Stimulated activated CD8-positive, alpha-beta memory T cell treated with anti-CD3 and anti-CD28 coated beads, Interleukin-12 subunit alpha, Interleukin-12 subunit beta, amount 100 ng/mL, for 24 hours (primary cell): ENCODE measurements at regions not wholly inside any gene's neighbourhood (a gene's known extent, or its start where the extent isn't known, plus 50 kb on each side); places are given as distances from the start of the nearest gene placed in this dataset.

Source experiments
- DNase-seq: peaks from one replicate; pipeline ENCODE4 v3.0.0-alpha.2; 2020; ENCODE audit errors: extremely low read depth

DNA sequence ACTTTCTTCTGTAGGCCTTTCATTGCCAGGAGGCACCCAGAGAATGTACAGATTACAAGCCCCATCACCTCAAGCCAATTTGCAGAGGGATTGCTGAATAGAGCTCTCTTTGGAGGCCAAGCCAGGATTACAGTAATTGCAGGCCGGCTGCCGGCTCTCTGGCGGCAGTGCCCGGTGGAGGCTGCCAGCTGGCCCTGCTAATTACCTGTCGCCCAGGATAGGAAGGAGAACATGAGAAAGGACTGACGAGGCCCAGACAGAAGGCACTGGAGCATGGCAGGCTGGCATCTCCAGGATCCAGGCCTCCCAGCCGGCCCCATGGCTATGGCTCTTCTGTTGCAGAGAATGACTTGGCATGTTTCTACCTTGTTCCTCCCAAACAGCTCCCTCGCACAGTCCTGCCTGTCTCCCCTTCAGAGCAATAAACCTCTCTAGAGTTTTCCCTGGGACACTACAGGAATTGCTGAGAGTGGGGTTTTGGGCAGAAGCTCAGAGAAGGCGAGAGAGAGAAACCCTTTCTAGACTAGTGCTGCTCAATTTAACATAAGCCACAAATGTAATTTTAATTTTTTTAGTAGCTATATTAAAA, 273.6 kb upstream of the PROK2 start:
- no peak for DNase-seq

DNA sequence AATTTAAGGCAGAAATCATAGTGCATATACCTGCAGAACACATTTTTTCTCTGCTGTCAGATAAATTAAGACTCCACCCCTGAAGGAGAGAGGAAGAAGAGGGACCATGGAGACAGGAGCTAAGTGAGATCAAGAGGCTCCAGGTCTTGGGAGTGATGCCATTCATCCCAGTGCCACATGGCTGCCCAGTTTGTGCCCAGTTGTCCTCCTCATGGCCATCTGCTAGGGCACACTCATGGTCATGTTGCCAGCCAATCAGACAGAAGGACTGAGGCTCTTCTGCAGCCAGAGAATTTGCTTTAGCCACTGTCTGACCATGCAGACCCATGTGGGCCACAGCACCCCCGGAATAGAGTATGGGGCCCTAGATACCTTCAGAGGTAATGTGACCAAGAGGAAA, 270.5 kb upstream of the PROK2 start:
- no peak for DNase-seq

DNA sequence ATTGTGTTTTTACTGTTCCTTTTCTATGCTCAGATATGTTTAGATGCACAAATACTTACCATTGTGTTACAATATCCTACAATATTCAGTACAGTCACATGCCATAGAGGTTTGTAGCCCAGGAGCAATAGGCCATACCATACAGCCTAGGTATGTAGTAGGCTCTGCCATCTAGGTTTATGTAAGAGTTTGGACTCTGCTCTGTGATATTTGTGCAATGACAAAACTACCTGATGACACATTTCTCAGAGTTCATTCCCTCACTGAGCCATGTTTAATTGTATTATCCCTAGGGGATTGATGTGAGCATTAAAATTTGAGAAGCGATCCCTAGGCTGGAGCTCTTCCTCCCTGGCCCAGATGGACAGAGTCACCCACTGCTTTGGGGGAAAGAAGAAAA, 270.0 kb upstream of the PROK2 start:
- DNase-seq, result no peak

DNA sequence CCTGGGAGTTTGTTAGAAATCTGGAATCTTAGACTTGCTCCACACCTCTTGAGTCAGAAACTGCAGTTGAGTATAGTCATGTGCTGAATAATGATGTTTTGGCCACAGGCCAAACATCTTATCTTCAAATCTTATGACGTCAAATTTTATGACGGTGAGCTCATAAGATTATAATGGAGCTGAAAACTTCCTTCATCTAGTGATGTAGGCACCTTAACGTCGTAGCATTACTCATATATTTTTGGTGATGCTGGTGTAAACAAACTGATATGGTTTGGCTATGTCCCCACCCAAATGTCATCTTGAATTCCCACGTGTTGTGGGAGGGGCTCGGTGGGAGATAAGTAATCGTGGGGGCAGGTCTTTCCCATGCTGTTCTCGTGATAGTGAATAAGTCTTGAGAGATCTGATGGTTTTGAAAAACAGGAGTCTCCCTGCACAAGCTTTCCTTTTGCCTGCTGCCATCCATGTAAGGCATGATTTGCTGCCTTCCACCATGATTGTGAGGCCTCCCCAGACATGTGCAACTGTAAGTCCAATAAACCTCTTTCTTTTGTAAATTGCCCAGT, 268.0 kb upstream of the PROK2 start:
- no peak for DNase-seq

DNA sequence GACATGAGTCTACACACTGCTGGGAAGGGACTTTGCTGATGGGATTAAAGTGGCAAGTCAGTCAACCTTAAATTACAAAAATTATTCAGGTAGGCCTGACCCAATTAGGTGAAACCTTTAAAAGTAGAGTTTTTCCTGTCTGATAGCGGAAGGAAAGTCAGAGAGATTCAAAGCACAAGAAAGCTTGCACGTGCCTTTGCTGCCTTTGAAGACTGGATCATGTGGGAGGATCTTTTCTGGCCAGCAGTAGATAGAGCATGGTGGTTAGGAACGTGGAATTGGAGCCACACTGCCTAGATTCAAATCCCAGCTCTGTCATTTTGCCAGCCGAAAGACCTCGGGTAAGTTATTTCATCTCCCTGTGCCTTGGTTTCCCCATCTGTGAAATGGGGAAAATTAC, 265.8 kb upstream of the PROK2 start:
- no peak for DNase-seq

DNA sequence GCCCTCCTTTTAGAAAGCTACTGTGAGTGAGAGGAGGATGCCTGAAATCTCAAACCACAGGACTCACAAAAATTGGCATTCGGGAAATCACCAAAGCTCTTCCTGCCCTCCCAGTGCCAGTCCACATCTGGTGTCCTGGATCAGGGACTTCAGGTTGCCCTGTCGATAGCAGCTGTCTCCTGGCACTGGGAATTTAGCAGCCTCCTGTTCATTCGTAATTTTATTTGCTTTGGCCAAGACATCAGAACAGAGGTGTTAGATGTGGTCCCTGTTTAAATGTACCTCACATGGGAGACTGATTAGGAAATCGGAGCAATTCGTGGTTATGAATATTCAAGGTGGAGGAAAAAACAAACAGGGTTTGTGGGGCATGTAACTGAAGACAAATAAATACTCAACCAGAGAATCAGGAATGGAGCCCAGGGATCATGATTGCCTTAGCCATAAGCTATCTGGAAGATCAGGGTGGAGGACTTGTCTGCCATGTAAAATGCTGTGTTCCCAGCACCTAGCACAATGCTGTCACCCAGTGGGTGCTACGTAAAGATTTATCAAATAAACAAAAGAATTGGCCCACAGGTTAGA, 265.2 kb upstream of the PROK2 start:
- no peak for DNase-seq

DNA sequence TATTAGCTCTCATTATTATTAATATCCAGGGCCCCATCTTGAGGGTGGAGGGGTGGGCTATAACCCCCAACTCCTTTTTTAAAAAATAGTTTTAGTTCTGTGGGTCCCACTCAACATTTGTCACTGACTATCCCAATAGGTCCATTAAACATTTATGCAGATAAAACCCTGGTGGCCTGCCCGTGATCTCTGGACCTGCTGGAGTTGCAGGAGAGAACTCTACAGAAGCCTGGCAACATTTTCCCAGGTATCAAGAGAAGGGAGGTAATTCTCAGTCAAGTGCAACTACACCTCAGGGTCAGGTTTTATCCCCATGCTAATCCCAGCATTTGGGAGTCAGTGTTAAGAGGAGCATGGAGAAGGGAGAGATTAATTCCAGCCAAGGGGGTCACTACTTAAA, 264.4 kb upstream of the PROK2 start:
- no peak for DNase-seq

DNA sequence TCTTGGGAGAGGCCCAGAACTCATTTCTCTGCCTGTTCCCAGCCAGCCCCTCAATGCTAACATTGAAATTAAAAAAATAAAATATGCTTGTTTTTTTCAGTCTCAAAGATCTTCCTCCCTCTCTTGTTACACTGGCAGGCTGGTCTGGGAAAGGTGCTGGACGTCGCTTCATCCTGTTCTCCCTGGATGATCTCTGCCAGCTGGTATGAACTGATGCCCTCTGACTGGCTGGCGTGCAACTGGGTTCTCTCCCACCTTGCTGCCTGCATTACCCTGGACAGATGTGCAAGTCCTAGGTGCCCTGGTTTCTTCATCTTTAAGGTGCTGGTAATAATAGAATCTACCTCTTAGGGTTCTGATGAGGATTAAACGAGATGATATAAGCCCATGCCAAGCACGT, 263.9 kb upstream of the PROK2 start:
- DNase-seq, result no peak

DNA sequence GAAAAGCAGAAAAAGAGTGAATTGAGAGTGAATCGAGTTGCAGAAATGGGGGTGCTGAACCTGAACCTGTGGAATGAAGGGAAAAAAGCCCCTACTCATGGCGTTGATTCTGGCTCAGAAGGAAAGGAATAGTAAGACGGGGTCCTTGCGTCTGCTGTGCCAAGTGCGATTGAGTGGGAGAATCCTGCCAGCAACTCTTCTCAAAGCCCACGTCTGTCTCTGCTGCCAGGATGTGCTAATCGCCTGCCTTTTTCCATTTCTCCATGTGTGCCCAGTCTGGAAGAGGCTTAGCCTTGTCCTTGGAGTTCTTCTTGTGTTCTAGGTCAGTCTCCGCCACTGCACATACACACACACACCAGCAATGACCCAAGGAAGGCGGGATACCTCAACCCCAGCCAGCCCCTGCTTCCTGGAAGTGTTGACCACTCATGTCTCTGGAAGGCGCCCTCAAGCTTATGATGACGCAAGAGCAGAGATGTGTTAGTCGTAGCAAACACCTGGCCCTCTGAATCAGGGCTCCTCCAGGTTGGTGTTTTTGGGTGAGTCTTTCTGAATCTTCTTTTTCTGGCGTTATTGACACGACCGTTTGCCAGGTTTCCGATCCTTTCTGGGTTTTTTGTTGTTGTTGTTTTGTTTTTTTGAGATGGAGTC, 262.4 kb upstream of the PROK2 start:
- no peak for DNase-seq

DNA sequence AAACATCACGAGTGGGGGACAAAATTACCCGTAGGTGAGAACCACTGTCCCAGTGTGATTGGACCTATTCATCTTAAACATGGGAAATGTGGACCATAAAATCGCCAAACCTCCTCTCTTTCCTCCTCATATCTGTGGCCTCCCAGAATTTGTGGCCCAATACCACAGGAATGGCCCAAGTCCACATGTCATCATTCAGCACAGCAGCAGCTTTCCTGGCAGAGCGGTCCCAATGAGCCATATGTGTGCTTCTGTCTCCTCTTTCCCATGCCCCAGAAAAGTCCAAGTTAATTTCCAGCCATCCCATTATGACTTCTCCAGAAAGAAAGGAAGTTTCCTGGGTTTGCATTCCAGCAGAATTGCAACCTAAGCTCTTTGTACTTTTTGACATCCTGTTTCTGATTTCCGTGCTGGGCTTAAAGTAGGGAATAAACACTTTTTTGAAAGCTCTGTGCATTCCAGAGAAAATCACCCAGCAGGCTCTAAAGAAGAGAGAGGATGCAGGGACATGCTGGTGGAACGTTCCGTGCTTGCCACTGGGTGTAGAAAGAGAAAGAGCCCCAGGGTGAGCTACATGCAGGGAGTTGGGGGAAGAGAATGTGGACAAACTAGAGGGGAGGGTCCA, 259.4 kb upstream of the PROK2 start:
- DNase-seq, result no peak

DNA sequence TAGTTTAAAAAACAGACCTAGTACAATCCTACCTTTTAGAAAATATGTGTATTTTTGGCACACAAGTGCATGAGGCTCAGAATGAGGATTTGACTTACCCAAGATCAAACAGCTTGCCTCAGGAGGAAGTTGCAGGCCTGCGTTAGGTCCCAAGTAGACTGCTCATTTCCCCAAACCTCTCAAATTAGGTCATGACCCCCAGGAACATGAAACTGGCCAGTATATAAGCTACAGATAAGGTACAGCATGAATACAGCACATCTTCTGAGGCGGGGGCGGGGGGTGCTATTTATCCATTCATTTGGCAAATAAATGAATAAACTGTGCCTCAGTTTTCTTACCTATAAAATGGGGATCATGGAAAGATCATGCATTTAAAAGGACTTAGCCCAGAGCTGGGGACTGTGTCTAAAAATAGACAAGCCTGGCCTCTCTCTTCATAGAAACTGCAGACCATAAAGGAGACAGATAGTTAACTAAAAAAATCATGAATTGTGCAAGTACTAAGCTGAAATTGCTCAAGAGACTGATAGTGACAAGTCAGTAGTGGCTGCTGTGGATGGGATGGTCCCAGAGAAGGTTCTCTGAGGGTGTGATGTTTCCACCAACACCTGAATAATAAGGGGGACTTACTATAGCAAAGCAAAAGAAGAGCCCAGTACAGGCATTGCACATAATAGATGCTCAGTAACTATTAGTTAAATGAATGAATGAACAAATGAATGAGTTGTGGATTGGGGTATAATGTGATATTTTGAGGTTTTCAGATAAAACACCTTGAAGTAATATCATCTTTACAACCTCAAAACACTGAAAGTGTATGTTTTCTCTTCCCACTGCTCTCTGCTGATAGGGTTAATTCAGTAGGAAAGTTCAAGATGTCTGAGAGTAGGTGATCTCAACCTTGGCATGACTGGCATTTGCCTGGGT, 258.5 kb upstream of the PROK2 start:
- no peak for DNase-seq

DNA sequence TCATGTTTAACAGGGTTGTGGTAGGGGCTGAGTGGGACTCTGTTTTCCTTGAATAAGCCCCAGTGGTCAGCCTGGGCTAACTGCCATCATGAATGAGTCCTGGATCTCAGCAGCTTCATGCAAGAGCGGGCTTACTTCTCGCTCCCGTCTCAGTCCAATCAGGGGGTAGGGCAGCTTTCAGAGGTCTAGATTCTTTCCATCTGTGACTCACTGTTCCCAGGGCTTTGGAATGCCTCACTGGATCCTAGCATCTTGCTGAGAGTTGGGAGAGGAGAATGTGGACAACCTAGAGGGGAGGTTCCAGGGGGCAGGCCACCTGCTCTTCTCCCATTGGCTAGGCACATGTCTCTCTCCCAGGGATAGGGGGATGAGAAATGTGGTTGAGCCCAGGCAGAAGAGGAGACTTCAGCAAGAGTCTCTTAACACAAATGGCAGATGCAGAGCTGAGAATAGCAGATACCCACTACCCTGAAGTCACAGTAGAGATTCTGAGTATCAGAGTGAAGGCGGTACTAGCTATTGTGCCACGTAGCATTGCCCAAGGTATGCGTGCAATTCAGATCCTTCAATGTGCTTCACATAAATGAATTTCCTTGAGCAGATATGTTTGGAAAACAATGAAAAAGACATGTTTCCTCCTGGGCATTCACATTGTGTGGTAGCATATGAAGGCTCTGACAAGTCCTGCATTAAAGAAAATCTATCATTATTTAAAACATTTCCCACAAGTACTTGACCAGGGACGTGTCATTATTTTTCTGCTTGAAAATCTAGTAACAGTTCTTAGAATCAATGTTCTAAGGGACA, 257.7 kb upstream of the PROK2 start:
- DNase-seq, result no peak

DNA sequence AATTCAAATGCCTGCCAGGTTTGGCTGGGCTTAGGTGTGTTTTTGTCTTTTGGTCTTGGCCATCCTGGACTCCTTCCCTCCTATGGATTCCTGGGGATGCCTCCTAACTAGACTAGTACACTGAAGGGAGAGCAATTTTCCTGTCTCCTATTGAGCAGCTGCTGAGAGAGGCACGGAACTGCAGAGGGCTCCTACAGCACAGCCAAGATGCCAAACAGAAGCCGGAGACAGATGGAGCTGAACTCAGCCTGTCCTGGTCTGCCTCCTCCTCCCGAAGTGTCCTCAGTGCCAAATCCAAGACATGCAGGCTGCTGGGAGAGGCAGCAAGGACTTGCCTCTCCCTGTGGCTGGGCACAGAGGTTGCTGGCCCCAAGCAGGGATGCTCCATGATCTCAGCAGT, 256.6 kb upstream of the PROK2 start:
- no peak for DNase-seq

DNA sequence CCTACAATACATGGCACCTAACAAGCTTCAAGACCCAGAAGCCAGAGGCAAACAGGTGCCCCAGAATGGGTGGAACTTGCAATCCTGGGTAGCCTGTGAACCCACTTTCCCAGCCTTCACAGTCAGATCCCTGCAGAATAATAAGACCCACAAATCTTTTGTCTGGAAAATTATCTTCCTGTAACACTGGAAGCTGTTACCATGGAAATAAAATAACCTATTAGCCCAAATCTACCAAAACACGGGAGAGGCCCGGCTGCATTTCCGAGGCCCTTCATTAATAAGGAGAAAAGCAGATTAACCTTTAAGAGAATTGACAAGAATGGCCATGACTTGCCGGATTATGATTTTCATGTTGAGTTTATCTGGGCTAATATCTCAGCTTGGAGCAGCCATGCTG, 256.1 kb upstream of the PROK2 start:
- no peak for DNase-seq

DNA sequence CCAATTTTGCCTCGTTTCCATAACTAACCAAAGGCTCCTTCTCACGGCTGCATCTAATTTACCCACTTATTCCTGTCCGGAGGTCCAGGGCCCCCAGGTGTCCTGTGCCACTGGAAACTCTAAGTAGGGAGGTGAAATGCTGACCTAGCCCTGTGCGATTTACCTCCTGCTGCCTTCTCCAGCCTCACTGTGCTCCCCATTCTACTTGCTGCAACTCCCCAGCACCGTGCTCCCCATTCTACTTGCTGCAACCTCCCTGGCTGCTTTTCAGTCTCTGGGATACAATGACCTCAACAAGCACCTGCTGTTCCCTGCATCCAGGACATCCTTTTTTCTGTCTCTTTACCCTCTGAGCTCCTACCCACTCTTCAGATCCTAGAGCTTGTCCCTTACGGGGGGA, 254.7 kb upstream of the PROK2 start:
- no peak for DNase-seq

DNA sequence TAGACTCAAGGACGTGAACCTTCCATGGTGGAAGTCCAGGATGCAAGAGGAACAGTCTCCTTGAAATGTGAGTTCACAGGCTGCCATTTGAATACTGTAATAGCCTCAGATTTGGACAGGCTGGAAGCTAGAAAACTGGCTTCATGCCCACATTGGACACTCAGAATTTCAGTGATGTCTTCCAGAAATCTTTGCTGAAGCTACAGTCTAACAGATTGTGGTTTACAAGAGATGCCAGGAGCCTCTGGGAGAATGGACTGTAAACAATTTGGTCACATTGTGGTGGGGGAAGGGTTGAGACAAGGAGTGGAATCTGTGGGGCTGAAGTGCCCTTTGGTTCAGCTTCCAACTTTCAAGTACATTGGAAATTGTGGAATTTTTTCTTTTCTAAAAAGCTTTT, 252.0 kb upstream of the PROK2 start:
- DNase-seq, result no peak

DNA sequence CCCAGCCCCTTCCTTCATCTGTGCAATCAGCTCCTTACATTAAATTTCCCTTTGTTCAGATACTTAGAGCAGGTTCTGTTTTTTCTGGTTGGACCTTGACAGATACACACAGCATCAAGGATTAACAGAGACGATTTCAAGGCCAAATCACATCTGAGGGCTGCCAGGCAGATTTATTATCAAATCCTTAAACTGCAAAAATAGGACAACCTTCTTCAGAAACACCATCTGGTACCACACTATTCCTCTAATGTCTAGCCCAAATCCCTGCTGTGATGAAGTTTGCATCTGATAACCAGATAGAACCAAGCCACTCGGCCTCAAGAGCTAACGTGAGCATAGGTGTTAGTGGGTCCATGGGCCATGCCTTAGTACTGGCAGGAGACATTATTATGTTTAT, 250.7 kb upstream of the PROK2 start:
- no peak for DNase-seq

DNA sequence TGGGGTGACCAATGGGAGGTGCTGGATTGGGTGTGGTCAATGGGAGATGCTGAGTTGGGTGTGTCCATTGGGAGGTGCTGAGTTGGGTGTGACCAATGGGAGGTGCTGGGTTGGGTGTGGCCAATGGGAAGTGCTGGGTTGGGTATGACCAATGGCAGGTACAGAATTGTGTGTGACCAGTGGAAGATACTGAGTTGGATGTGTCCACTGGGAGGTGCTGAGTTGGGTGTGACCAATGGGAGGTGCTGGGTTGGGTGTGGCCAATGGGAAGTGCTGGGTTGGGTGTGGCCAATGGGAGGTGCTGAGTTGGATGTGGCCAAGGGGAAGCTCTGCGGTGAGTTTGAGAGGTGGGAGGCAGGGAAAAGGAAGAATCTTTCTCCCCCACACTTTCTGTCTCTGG, 250.0 kb upstream of the PROK2 start:
- DNase-seq, result no peak

DNA sequence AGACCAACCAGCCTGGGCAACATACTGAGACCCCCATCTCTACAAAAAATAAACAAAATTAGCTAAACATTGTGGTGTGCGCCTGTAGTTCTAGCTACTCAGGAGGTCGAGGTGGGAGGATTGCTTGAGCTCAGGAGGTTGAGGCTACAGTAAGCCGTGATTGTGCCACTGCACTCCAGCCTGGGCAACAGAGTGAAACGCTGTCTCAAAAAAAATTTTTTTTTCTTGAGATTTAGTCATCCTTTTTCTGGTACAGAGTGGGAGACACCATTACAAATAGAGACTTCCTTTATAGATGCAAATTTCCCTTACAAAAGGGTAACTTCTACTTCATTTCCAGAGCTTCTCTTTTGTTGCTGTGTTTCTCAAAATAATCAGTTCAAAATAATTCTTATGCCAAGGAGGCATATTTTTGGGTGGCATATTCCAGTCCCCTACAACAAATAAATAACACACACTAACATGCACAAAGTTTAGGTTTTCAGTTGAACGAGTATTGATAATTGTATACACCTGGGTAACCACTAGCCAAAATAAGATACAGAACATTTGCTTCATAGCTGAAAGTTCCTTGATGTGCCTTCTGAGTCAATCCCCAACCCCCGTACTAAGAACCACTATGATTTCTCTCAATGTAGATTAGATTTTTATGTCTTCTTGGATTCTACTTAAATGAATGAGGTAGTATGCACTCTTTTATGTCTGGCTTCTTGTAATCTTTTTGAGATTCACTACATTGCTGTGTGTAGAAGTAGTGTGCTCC, 248.9 kb upstream of the PROK2 start:
- no peak for DNase-seq

DNA sequence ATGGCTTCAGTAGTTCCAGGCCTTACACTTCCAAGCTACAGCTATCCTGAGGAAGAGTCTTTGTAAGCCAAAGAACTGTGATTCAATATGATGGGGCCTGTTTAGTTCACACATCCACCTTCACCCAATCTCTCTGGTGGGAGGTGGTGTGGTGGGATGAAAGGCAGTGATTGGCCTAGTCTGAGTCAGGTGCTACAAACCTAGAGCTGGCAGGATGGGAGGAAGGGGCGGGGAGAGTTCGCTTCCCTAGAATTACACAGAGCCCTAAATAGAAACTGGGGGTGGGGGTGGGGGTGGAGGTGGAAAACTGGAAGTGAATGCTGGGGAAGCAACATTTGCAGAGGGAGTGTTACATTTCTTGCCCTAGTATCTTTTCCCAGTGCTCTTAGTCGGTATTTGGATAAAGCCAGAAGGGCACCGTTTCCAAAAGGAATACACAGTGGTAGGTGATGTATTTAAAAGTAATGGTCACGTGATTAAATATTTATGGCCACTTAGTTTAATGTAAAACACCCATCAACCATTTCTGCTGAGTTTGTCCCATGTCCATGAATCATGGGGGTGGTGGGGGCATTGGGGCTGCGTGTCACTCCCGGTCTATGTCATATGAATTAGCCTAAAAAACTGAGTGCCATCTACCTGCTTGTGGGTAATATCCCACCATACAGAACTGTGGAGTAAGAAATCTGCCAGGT, 247.6 kb upstream of the PROK2 start:
- DNase-seq, result no peak
